Activated CD4-positive, CD25-positive, alpha-beta regulatory T cell treated with anti-CD3 and anti-CD28 coated beads, Interleukin-2, amount 50 U/mL, for 16 hours (primary cell): ENCODE measurements at regions not wholly inside any gene's neighbourhood (a gene's known extent, or its start where the extent isn't known, plus 50 kb on each side); places are given as distances from the start of the nearest gene placed in this dataset.
"Not testable (repeated sequence)": the region's sequence is repeated elsewhere in the genome, so short reads cannot be mapped to it uniquely, and the experiment has no call there.

Experiments used
- DNase-seq: peaks from one replicate; pipeline ENCODE4 v3.0.0-alpha.2; 2020; ENCODE audit warnings: low read depth, low spot score

DNA sequence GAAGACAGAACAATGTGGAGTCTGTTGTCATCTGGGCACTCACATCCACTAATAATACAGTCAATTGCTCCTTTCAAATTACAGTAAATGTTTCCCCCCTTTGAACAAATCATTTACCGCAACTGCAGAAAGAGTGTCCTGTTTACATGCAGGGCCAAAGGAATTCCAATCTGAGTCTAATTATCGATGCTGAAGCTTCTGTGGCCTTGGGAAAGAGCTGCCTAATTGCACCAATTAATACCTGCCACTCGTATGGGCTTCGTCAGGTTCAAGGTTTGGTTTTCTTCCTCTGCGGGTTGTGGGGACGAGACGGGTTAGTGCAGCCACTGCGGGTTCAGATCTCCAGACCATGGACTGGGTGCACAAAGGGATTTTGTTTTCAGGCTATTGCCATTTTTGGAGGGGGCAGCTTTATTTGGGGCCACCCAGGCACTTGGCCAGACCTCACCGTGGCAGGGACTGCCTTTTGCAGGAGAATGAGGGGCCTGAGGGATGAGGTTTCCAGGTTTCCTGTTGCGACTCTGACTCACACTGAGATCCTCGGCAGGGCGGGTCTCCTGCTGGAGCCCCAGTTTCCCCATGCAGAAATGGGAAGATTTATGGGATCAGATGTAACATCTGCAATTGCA is 147.6 kb downstream of the MIAT start:
- no peak for DNase-seq

DNA sequence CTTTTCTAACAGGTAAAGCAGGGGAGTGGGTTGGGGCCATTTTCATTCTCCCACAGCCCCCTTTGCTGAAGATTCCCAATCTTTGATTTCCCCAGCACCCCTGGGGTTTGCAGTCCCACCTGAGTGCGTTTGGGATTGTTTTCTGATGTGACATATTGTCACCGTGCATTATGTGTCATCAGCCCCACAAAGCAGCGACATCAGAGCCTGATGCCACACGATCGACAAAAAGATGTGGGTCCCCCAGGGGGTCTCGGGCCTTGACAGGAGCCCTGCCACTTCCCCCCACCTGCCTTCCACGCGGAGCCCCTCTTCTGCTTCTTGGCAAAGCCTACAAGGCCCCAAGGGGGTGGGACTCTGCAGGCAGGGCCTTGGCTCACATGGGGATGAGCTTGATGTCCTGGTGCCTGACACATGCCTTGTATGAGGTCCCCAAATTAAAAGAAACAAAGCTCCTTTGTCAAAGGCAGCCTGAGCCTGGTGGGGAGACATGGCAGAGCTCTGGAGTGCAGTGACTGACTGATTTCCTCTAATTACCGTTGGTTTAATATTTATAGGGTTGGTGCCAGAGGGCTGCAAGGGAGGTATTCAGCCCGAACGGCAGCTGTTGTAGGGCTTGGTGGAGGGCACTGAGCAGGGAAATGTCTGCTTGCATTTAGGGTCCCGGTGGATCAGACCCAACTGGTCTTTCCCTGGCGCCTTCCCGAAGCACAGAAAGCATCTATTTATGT is 149.2 kb downstream of the MIAT start:
- DNase-seq: no peak

DNA sequence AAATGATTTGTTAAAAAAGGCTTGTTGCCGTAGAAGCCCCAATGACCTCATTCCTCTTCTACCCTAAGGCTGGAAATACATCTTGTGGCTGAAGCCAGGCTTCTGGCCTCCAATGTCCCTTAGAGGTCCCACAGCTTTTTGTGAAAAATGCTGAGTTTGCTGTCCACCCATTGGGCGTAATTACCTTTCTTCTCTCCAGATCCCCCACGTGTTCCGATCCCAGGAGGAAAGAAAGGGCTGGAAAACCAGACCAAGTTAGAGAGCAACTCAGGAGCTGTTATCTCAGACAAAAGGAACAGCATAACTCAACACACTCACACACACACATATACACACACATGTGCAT is 154.2 kb downstream of the MIAT start:
- DNase-seq: no peak

DNA sequence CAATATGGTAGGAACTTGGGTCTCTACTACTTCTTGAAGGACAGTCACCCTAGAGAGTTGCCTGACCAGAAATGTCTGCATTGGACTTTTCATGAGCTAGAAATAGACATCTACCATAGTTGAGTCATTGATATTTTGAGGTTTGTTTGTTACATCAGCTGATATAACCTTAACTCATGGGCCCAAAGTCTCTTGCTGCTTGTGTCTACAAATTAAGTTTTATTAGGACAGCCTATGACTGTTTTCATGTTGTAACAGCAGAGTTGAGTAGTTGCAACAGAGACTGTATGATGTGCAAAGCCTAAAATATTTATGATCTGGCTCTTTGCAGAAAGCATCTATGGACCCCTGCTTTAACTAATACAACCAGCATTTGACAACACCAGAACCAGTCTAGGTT is 155.3 kb downstream of the MIAT start:
- DNase-seq: no peak

DNA sequence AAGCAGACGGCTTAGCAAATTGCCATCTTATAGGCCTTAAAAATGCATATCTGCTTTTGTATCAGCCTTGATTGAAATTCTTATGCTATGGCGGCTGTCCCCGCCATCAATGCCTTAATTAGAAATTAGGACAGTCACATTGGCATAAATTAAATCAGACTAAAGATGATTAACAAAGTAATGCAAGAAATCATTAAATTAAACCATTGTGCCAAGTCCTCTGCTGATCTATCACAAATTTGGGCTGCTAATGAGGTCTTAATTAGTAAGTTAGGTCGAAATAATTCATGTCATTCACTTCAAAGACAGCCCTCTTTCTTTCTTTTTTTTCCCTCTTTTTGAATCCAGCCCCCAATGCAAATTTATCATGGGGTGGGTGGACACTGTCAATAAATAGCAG is 159.3 kb downstream of the MIAT start:
- no peak for DNase-seq

DNA sequence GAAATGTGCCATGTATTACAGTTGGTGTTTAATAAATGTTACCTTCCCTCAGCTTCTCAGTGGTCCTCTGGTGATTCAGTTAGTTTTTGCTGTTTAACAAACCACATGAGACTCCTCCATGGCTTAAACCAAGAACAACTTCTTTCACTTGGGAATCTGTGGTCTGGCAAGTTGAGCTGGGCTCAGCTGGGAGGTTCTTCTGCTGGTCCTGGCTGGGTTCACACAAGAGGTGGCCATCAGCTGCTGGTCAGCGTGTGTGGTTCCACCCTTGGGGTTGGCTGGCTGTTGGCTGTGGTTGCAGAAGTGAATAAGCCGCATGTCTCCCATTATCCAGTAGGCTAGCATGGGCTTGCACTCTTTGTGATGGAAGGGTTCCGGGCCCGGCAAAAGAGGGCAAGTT is 160.5 kb downstream of the MIAT start:
- no peak for DNase-seq

DNA sequence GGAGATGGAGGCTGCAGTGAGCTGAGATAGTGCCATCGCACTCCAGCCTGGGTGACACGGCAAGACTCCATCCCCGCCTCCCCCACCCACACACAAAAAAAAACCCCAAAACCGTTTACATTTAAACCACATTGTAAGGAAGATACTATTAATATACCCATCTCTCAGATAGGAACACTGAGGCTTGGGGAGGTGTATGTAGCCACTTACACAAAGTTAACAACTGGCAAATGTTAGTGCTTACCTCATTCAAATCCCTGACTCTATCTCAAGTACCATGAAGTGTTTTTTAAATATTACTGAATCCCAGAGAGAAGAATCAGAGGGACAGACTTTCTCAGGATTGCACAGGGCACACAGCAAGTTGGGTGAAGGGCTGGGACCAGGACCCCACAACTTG is 164.5 kb downstream of the MIAT start:
- no peak for DNase-seq

DNA sequence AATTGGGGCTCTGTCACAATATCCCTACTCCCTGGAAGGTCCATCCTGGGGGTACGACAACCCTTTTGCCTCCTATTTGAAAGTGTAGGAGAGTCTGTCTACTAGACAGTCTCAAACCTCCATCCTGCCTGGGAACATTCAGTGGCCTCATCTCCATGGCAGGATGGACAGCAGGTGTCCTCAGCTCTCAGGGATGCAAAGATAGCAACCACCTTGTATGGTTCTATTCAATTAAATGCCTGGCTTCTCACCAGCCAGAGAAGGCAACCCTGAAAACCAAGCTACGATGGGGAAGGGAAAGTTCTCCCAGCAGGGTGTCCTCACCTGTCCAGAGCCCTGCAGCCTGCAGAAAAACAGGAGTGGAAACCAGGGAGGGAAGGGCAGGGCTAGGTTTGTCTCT is 164.9 kb downstream of the MIAT start:
- no peak for DNase-seq

DNA sequence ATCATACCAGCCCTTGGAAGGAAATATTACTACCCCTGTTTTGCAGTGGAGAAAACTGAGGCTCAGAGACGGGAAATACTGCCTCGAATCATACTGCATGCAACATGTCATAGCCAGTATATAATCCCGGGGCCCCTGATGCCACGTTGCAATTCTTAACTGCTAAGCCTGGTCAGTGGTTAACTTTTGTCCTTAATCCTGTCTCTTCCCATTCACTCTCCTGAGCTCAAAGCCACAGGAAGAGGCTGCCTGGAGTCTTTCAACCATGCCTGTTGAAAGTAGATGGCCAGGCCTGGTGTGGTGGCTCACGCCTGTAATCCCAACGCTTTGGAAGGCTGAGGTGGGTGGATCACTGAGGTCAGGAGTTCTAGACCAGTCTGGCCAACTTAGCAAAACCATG is 166.6 kb downstream of the MIAT start:
- DNase-seq: no peak

DNA sequence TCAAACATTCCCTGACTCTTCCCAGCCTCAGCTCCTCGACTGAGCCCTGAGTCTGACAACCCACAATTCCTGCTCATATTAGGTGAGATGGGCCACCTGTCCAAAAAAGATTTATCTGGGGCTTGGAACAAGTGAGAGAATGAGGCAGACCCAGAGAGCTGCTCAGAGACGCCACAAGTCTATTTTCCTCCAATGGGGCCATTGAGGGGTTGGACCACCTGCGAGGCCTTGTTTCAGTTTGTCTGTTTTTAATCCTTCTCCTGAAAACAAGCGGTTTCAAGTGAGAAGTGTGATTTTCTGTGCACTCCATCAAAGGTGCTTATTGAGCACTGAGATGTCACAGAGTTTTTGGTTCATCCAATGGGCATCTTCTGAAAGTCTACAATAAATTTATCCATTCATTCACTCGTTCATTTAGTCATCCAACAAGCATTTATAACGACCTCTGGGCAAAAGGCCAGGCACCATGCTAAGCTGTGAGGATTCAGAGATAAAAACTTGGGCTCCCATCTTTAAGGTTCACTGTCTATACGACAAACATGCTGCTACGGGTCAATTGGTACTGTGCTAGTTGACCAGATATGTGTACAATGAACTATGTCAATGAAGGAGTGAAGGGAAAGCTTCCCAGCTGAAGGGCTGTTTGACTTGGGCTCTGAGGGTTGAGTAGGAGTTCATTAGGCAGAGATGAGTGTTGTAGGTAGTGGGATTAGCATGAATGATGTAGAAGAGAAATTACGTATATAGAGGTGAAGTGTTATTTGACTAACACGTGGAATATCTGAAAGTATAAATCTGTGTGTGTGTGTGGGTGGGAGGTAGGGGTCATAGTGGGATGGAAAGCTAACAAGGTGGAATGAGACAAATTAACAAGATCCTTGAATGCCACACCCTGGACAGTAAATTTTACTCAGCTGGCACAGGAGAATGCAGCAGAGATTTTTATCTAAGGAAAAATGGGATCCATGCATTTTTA is 168.9 kb downstream of the MIAT start:
- DNase-seq: no peak

DNA sequence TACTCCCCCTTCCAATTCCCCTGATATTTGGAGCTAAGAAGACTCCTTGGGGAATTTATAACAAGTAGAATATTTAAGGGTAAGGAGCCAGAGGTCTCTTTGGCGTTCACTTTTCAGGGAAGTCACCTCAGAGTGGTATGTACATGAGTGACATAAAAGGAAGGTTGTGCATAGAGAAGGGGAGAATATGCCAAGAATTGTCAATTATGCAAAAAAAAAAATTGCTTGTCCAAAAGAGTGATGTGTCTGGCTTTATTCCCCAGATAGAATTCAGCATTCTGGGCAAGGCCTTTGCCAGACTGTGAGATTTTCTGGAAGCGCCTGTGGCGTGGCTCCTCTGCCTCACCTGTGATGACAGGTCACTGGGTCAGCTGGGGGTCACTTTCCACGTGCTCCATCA is 170.2 kb downstream of the MIAT start:
- DNase-seq: no peak

DNA sequence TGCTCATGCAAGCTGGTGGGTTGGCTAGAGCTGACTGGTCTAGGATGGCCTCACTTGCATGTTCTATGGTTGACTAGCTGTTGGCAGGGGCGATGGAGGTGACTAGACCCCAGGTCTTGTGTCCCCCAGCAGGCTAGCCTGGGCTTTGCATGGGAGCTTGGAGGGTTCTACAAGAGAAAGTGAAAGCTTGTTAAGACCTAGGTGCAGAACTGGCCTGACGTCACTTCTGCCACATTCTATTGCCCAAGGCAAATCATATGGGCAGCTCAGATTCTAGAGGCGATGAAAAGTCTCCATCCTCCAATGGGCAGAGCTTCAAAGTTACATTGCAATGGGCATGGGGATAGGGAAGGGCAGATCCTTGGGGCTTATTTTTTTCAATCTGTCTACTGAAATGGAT is 170.9 kb downstream of the MIAT start:
- DNase-seq: no peak

DNA sequence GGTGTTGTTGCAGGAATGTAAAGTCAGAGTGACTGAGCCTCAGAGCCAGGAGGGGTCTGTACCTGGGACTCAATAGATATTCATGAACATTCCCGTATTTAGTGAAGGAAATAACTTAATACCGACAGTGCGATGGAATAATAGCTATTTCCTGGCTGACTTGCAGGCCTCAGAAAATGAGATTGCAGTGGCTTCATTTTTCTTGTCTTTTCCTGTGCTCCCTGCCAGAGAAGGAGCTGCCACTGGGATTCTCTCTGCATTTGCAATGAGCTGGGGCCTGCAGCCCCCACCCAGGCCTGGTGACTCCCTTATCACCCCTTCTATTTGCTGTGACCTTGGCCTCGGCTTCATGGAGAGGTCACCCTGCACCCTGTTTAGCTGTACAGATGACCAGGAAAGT is 173.4 kb downstream of the MIAT start:
- DNase-seq: no peak

DNA sequence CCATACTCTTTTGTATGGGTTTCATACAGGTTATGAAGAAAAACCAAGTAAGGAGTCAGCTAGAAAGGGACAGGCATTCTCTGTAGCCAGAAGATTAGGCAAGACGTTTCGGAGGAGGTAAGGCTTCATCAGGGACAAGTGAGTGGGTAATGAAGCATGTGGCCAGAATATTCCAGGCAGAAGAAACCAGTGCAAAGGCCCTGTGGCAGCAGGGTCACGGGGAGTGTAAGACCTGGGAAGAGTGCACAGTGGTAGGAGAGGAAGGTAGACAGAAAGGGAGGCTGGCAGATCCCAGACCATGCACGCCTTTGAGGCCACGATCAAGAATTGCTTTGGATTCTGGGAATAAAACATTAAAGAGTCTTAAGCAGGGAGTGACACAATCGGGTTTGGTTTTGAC is 177.6 kb downstream of the MIAT start:
- no peak for DNase-seq

DNA sequence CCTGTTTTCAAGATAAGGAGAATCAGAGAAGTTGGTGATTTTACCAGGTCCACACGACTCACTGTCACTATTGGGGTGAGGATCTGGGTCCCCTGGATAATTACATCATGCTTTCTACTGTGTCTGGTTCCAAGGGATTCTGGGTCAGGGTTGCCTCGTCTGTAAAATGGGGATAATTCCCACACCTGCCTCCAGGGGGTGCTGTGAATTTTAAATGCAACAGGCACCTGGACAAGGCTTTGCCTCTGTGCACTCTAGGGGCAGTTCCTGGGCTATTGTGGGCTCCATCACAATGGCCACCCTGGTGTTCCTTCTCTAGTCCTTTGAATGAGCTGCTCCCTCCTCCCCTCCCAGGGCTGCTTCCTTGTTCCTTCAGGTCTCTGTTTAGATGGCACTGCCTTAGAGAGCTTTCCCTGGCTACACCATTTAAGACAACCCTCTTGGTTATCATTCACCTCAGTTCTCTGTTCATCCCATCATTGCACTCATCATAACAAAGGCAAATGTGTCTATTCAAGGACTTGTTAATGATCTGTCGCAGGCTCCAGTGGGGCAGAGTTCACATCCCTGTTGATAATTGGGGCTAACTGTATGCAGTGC is 178.6 kb downstream of the MIAT start:
- peak; percentile 2 for DNase-seq

DNA sequence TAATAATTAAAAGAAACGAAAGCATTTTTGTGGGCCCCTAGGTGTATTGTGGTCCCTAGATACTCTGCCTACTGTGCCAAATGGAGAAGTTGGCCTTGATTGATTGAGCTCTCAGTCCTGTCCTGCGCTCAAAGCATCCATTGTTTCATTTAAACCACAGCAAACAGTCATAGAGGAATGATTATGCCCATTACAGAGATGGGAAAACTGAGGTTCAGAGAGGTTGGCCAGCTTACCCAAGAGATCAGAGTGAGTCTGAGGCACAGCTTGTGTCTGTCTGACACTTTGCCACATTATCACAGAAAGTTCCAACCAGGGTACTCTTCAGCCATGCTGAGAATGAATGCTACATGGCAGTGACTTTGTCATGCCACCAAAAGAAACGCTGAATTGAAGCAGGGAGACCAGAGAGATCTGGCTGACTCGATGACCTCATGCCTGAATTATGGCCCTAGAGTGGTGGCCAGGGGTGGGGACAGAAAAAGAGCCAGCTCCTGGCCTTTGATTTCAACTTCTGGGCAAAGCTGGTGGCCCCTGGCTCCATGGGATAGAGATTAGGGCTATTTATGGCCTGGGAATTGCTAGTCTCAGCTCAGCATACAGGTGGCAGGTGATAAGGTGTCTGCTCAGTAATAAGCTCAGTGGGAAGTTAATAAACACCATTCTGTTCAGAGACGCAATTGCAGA is 180.5 kb downstream of the MIAT start:
- DNase-seq: no peak

DNA sequence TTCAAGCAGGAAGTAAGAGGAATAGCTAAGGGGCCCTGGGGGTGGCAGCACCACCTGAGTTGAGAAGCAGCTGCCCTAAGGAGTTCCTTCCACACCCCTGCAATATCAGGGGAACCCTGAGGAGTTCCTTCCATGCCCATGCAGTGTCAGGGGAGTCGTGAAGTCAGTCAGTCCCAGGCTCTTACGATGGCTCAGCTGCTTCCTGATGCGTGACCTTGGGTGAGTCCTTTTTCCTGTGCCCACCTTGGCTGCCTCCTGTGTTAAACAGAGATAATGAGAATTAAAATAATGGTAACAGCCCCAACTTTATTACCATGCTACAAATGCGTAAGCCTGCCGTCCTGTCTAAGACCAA is 181.1 kb downstream of the MIAT start:
- no peak for DNase-seq

DNA sequence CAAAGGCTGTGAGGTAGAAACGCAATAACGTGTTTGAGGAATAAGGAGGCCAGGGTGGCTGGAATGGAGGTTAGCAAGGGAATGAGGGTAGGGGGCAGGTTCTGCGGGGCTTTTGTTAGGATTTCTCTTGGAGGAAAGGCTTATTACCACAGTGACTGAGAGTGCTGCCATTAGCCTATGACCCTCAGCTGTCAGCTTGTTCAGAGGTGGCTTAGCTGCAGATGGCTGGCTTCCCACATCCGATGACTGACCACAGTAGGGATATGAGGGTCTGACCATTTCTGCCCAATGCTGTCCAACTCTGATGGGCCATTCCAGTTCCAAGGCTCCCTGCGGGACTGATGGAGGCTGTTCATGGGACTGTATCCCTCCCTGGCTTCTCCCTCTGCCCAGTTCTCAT is 181.8 kb downstream of the MIAT start:
- no peak for DNase-seq

DNA sequence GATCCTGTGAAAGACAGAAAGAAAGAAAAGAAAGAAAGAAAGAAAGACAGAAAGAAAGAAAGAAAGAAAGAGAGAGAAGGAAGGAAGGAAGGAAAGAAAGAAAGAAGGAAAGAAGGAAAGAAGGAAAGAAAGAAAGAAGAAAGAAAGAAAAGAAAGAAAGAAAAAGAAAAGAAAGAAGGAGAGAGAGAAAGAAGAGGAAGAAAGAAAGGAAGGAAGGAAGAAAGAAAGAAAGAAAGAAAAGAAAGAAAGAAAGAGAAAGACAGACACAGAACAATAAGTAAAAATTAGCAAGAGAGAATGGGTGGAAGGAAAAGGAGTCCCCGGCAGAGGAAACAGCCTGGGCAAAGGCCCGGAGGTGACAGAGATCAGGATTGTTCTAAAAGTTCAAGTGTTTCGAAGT is 183.4 kb downstream of the MIAT start:
- DNase-seq: not testable (repeated sequence)

DNA sequence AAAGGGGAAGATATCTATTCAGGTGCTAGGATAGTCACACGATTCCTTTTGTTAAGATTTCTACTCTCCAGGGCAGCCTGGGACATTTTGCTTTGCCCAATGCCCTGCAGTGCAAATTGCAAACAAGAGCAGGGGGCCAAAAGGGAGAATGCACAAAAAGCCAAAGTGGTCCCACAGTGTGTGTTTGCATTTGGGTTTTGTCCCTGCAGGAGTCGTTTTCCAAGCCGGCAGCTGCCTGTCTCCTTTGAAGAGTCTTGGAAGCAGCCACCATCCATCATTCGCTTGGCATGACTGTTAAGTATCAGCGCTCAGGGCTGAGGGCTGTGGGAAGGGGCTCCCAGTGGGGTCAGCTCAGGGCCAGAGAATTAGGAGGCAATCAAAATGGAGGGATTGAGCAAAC is 184.7 kb downstream of the MIAT start:
- no peak for DNase-seq

DNA sequence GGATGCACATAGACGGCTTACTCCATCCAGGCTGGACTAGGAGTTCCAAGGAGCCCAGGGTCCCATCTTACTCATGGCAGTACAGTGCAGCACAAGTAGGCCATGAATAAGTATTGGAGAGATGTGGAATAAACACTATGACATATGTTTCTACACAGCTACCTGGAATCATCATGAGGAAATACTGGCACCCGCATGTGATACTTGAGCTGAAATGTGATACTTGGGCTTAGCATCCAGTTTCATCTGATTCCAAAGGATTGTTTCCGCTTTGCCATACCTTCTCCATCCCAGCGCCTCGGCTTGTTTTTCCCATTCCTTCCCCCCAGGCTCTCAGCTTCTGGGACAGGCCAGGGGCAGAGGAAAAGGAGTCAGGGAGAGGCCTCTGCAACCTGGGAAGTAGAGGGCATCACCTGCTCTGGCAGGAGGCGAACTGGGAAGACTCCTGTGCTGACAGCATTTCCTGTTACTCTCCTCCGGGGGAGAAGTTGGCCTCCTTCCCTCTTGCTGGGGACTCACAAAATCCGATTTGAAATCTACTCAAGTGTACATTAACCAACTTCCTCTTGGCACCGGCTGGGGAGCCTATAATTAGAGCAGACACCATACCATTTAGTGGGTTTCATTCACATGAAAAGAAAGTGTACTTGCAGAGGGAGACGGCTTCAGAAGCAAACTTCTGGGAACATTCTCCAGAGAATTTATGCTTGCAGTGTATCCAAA is 187.8 kb downstream of the MIAT start:
- DNase-seq: no peak
